AG09319 (cell line): ENCODE measurements at regions not wholly inside any gene's neighbourhood (a gene's known extent, or its start where the extent isn't known, plus 50 kb on each side); places are given as distances from the start of the nearest gene placed in this dataset.

Experiments
- DNase-seq: peaks from one replicate; pipeline ENCODE4 v3.0.0-alpha.2; 2010; ENCODE audit warnings: low read depth; ENCODE audit errors: extremely low read depth
- CTCF ChIP-seq: IDR thresholded peaks from 2 replicates; pipeline ENCODE4 v1.5.1; 2011; ENCODE audit warnings: low read depth, mild to moderate bottlenecking, inconsistent platforms, low read length, moderate library complexity

- no peak for DNase-seq
- no peak for TF ChIP-seq CTCF
These were observed 446.1 kb downstream of the HS3ST3B1 start for GRCh38 chr17:14746822-14747602.

DNA sequence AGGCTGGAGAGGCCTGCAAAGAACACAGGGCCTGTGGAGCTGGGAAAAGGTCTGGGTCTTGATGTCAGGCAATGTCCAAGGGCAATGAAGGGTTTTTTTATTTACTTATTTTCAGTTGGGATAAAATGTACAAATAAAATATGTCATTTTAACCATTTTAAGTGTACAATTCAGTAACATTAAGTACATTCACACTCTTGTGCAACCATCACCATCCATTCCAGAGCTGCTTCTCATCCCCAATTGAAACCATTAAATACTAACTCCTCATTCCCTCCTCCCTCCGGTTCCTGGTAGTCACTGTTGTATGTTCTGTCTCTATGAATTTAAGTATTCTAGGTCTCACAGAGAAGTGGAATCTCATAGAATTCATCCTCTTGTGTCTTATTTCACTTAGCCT lies 444.7 kb downstream of the HS3ST3B1 start:
- TF ChIP-seq CTCF: no peak
- DNase-seq: no peak

- DNase-seq: no peak
- no peak for TF ChIP-seq CTCF
These were observed 444.0 kb downstream of the HS3ST3B1 start for GRCh38 chr17:14744761-14745473.

DNA sequence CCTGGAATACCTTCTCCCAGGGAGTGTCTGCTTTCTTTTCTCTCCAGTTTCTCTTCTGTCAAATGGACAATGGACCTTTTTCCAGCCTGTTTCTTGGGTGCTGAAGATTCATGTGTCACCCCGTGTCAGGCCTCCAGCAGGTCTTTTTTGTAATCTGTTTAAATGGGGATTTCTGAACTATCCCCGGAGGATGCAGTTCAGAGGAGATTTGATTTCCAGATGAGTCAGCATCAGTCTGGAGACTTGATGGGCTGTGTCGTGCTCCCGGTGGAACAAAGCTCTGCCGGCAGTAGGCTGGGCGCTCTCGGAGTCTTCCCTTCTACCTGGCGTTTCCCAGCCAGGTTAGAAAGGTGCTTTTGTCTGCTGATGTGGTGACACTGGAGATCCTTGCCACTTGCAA lies 440.6 kb downstream of the HS3ST3B1 start:
- no peak for TF ChIP-seq CTCF
- no peak for DNase-seq

DNA sequence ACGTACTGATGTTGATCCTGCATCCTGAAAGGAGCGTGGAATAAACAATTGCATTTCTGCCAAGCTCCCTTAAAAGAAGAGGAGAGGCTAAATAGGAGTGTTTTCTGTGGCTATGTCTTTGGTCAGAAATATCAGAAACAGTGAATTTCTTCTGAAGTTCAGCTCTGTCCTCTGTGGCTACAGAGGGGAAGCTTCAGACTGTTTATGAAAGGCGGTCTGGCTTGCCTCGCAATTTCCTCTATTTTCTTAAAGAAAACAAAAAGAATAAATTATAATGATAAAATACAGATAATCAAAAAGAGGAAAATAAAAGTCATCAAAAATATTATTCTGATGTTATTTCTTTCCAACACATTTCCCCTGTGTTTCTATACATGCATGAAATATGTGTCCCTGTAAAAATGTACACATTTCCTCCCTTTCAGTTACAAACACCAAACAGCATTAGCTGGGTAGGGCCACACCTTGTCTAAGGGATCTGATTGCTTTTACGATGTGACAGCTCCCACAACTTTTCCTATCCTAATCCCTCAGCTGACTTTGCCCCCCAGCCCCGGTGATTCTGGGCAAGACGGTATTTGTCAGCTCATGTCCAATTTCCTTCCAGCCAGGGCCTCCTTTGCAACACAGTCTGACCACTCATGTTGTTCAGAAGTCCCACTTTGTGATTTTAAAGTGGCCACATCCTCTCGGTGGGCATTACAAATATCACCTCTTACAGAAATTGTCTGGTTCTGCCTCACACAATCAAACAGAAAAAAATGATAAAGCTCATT lies 439.0 kb downstream of the HS3ST3B1 start:
- no peak for TF ChIP-seq CTCF

DNA sequence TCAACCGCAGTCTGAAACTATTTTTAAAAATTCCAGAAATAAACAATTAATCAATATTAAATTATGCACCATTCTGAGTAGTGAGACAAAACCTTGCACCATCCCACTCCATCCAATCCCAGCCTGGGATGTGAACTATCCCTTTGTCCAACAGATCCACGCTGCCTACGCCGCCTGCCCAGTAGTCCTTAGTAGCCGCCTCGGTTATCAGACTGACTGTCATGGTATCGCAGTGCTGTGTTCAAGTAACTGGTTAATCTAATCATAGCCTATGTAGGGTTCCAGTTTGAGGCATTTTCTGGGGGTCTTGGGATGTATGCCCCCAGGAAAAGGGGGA lies 437.7 kb downstream of the HS3ST3B1 start:
- TF ChIP-seq CTCF: no peak

More for the DNA sequence above, 439.0 kb downstream of the HS3ST3B1 start:
- no peak for DNase-seq

More for the DNA sequence above, 437.7 kb downstream of the HS3ST3B1 start:
- no peak for DNase-seq
